MM.1S (cell line): ENCODE measurements at regions not wholly inside any gene's neighbourhood (a gene's known extent, or its start where the extent isn't known, plus 50 kb on each side); places are given as distances from the start of the nearest gene placed in this dataset.

Experiments
- DNase-seq: peaks from one replicate; pipeline ENCODE4 v3.0.0-alpha.2; 2015
- H2AFZ ChIP-seq: fragments of 300-600 bp; sonication (generic); 2 replicates; pipeline ENCODE4 v1.6.0; 2016; ENCODE audit warnings: antibody characterized with exemption, low read length
- H3F3A ChIP-seq: fragments of 300-600 bp; sonication (generic); 2 replicates; pipeline ENCODE4 v1.6.1; 2016; ENCODE audit warnings: mild to moderate bottlenecking, antibody characterized with exemption, low read length, moderate library complexity, mixed read lengths; ENCODE audit not compliant: insufficient read depth
- H3K27ac ChIP-seq: fragments of 300-600 bp; sonication (generic); 2 replicates; pipeline ENCODE4 v1.5.1; 2016; ENCODE audit warnings: mild to moderate bottlenecking, low read length
- H3K27me3 ChIP-seq: fragments of 300-600 bp; sonication (generic); replicated peaks from 2 replicates; pipeline ENCODE4 v1.6.0; 2016; ENCODE audit warnings: low read length; ENCODE audit not compliant: insufficient read depth
- H3K36me3 ChIP-seq: fragments of 300-600 bp; sonication (generic); replicated peaks from 2 replicates; pipeline ENCODE4 v1.6.1; 2016; ENCODE audit warnings: mild to moderate bottlenecking, low read length, mixed read lengths; ENCODE audit not compliant: insufficient read depth
- H3K4me1 ChIP-seq: fragments of 300-600 bp; sonication (generic); 2 replicates; pipeline ENCODE4 v1.6.1; 2016; ENCODE audit warnings: low read length, mixed read lengths
- H3K4me2 ChIP-seq: fragments of 300-600 bp; sonication (generic); 2 replicates; pipeline ENCODE4 v1.6.0; 2016; ENCODE audit warnings: low read depth, low read length
- H3K4me3 ChIP-seq: fragments of 300-600 bp; sonication (generic); 2 replicates; pipeline ENCODE4 v1.5.1; 2016; ENCODE audit warnings: low read length, mixed read lengths
- H3K79me2 ChIP-seq: fragments of 300-600 bp; sonication (generic); 2 replicates; pipeline ENCODE4 v1.6.1; 2016; ENCODE audit warnings: mixed run types, low read length, mixed read lengths
- H3K9ac ChIP-seq: fragments of 300-600 bp; sonication (generic); 2 replicates; pipeline ENCODE4 v1.6.1; 2016; ENCODE audit warnings: low read length, mixed read lengths
- H3K9me2 ChIP-seq: fragments of 300-600 bp; sonication (generic); replicated peaks from 2 replicates; pipeline ENCODE4 v1.6.1; 2016; ENCODE audit warnings: mild to moderate bottlenecking, low read length, mixed read lengths; ENCODE audit not compliant: insufficient read depth
- H3K9me3 ChIP-seq: fragments of 300-600 bp; sonication (generic); replicated peaks from 2 replicates; pipeline ENCODE4 v1.6.1; 2016; ENCODE audit warnings: mild to moderate bottlenecking, low read length, mixed read lengths; ENCODE audit not compliant: insufficient read depth
- H4K20me1 ChIP-seq: fragments of 300-600 bp; sonication (generic); 2 replicates; pipeline ENCODE4 v1.6.1; 2016; ENCODE audit warnings: mild to moderate bottlenecking, low read length, moderate library complexity, mixed read lengths; ENCODE audit not compliant: insufficient read depth
- EZH2 ChIP-seq: fragments of 300-600 bp; sonication (generic); optimal IDR thresholded peaks from 2 replicates; pipeline ENCODE3; 2017; ENCODE audit warnings: low read depth, mild to moderate bottlenecking, antibody characterized with exemption, low read length, mixed read lengths
- EZH2phosphoT487 ChIP-seq: fragments of 300-600 bp; sonication (generic); IDR thresholded peaks from 2 replicates; pipeline ENCODE4 v1.6.1; 2018; ENCODE audit warnings: antibody characterized with exemption, low read length
- TF ChIP-seq, protein P1 (sequence below): fragments of 300-600 bp; sonication (generic); IDR thresholded peaks from 2 replicates; pipeline ENCODE4 v1.5.1; 2016; ENCODE audit warnings: antibody characterized with exemption, low read length, mixed read lengths

DNA sequence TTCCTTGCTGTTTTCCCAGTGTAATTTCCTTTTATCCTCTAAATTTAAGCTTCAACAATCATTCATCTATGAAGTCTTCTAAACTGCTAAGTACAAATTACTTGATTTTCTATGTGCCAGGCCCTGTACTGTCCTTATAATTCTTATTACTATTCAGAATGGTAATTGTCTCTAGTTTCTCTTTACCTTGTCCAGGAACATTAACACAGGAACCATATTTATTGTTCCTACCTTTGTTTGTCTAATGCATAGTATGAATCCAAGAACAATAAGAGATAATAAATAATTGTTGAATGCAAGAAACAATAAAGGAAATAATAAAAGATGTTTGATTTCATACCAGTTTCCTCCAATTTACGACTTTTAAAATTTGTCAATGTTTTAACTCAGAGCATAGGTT is 1083.2 kb downstream of the ROBO2 start:
- no peaks in the 10 kb centered on the region for H3K9me3 ChIP-seq
- DNase-seq = no peak
- no peaks in the 10 kb centered on the region for H4K20me1 ChIP-seq
- no peaks in the 10 kb centered on the region for H3K79me2 ChIP-seq
- no peaks in the 10 kb centered on the region for H3F3A ChIP-seq
- no peak overlapping the region for H3K27ac ChIP-seq
- H3K9me2 ChIP-seq = no peaks in the 10 kb centered on the region
- no peaks in the 10 kb centered on the region for H3K27me3 ChIP-seq
- no peak for TF ChIP-seq EZH2phosphoT487
- TF ChIP-seq, protein P1, sequence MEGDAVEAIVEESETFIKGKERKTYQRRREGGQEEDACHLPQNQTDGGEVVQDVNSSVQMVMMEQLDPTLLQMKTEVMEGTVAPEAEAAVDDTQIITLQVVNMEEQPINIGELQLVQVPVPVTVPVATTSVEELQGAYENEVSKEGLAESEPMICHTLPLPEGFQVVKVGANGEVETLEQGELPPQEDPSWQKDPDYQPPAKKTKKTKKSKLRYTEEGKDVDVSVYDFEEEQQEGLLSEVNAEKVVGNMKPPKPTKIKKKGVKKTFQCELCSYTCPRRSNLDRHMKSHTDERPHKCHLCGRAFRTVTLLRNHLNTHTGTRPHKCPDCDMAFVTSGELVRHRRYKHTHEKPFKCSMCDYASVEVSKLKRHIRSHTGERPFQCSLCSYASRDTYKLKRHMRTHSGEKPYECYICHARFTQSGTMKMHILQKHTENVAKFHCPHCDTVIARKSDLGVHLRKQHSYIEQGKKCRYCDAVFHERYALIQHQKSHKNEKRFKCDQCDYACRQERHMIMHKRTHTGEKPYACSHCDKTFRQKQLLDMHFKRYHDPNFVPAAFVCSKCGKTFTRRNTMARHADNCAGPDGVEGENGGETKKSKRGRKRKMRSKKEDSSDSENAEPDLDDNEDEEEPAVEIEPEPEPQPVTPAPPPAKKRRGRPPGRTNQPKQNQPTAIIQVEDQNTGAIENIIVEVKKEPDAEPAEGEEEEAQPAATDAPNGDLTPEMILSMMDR = no peak
- TF ChIP-seq EZH2 = no peak
- H3K4me1 ChIP-seq = no peaks in the 10 kb centered on the region
- no peak overlapping the region for H3K4me2 ChIP-seq
- H3K4me3 ChIP-seq = no peak overlapping the region
- no peaks in the 10 kb centered on the region; the same call in 1 of the 2 replicates for H3K36me3 ChIP-seq
- H3K9ac ChIP-seq = no peak overlapping the region
- no peak overlapping the region for H2AFZ ChIP-seq

DNA sequence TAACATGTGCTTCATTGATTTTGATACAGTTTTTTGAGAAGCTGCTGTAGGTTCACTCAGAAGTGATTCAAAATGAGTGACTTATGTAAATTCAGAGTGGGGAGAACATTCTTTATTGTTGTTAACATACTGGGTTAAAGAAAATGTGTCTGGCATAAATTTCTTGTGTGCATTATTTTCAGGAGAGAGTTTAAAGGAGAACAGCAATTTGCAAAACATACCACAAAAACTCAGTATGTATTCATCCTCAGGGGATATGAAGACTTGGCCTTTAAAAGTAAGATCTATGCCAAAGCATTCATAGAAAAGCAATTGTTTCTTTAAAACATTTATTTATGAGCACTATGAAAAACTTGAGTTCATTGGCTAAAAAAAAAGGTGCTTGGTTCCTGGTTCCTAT is 1089.8 kb downstream of the ROBO2 start:
- Histone ChIP-seq H2AFZ (no peak overlapping the region), H3K36me3 (no peaks in the 10 kb centered on the region), H3K27ac (no peak overlapping the region), H3K4me3 (no peak overlapping the region), H3K27me3 (no peaks in the 10 kb centered on the region), H4K20me1 (no peaks in the 10 kb centered on the region), H3K9me3 (no peaks in the 10 kb centered on the region), H3K9me2 (no peaks in the 10 kb centered on the region), H3K4me2 (no peak overlapping the region), H3K4me1 (no peaks in the 10 kb centered on the region), H3F3A (no peaks in the 10 kb centered on the region), H3K9ac (no peak overlapping the region), H3K79me2 (no peaks in the 10 kb centered on the region)
- DNase-seq = no peak
- TF ChIP-seq EZH2 (no peak), EZH2phosphoT487 (no peak)
- TF ChIP-seq, protein P1 = no peak

DNA sequence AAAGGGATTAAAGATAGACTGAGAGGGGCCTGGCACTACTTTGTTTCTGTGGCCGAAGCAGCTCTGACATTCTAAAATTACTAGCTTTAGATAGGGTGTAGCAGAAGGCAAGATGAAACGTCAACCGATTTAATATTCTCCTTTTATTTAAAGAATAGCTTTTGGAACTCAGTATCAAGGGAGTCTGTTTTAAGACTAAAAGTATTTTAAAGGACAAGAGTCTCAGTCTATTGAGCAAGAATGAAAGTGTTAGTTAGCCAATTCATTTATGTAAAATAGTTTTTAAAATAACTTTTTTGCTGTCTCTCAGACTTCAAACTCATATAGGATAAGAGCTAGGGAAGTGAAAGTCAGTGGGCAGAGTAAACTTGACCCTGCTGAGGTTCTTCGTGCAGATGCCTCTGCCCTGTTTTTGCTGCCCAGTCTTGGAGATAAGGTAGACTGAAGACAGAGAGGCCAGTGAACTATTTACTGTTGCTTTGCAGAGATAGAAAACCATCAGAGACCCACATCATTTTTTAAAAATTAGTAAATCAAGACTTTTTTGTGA is 1090.9 kb downstream of the ROBO2 start:
- H3F3A ChIP-seq = no peaks in the 10 kb centered on the region
- H3K27ac ChIP-seq = no peak overlapping the region
- H3K4me1 ChIP-seq = no peaks in the 10 kb centered on the region
- H3K36me3 ChIP-seq = no peaks in the 10 kb centered on the region
- TF ChIP-seq EZH2 = no peak
- TF ChIP-seq, protein P1 = no peak
- H2AFZ ChIP-seq = no peak overlapping the region
- DNase-seq = no peak
- no peak overlapping the region for H3K9ac ChIP-seq
- no peaks in the 10 kb centered on the region for H3K9me3 ChIP-seq
- no peaks in the 10 kb centered on the region for H3K9me2 ChIP-seq
- H4K20me1 ChIP-seq = no peaks in the 10 kb centered on the region
- H3K27me3 ChIP-seq = no peaks in the 10 kb centered on the region
- H3K4me2 ChIP-seq = no peak overlapping the region
- H3K79me2 ChIP-seq = no peaks in the 10 kb centered on the region
- H3K4me3 ChIP-seq = no peak overlapping the region
